K562 (cell line): ENCODE measurements at regions not wholly inside any gene's neighbourhood (a gene's known extent, or its start where the extent isn't known, plus 50 kb on each side); places are given as distances from the start of the nearest gene placed in this dataset.

Source experiments
- ATAC-seq: fragments of 200-7000 bp; cut with Tn5 transposase; 3 replicates; pipeline ENCODE4 v1.9.1; 2020; ENCODE audit warnings: moderate library complexity
- BruUV-seq: library from RNA; stranded (reverse); fragments of 400-500 nt; replicated peaks from 2 replicates; lab custom pipeline; 2021; lab: Mats Ljungman, UMichigan
- CTCF ChIA-PET: fragments of 300-600 bp; formaldehyde crosslinking; extraction: SDS; loops from one replicate; lab custom pipeline; 2021; ENCODE audit warnings: low intra/inter-chr PET ratio; lab: Yijun Ruan, JAX
- POLR2A ChIA-PET: fragments of 300-600, 350-650 bp; sonication (Branson Sonifier 250); formaldehyde crosslinking; extraction: SDS; loops from one replicate; lab custom pipeline; 2021; ENCODE audit warnings: antibody characterized with exemption, inconsistent platforms; lab: Yijun Ruan, JAX
- DNase-seq, 4 experiments: peaks; one replicate each; pipeline versions ENCODE4 v3.0.0 to v3.0.0-alpha.2; 2011 to 2018; ENCODE audit warnings: low spot score in 3 of 4, mixed read lengths in 3 of 4; ENCODE audit errors: extremely low read depth in 1 of 4
- FAIRE-seq: peaks from 2 replicates; lab custom pipeline; 2011; peaks lifted over from hg19 to GRCh38; lab: Jason Lieb, UNC
- H2AFZ ChIP-seq: 2 replicates; pipeline ENCODE4 v1.6.0; 2011; ENCODE audit warnings: low read depth, low read length, control low read depth, inconsistent platforms
- H3K27ac ChIP-seq: fragments of 200-600 bp; 3 replicates; pipeline ENCODE4 v1.8.0; 2011; ENCODE audit warnings: low read depth, mild to moderate bottlenecking, control low read depth, inconsistent platforms, low read length, moderate library complexity, mixed read lengths; ENCODE audit errors: extremely low read depth
- H3K27me3 ChIP-seq, 2 experiments: fragments of 300-600 bp in 1 of 2; 2 replicates in 1 of 2; 3 replicates in 1 of 2; pipeline versions ENCODE4 v1.6.0 to v1.8.0; 2011; ENCODE audit warnings: inconsistent platforms in 2 of 2, low read length in 2 of 2, mild to moderate bottlenecking in 1 of 2, mixed read lengths in 1 of 2, moderate library complexity in 1 of 2; ENCODE audit not compliant: control insufficient read depth in 2 of 2, insufficient read depth in 2 of 2
- H3K36me3 ChIP-seq: fragments of 300-600 bp; 3 replicates; pipeline ENCODE4 v1.8.0; 2011; ENCODE audit warnings: mild to moderate bottlenecking, low read length, inconsistent platforms; ENCODE audit not compliant: control insufficient read depth, insufficient read depth
- H3K4me1 ChIP-seq, 2 experiments: fragments of 200-600 bp in 1 of 2; replicated peaks in 1 of 2; 2 replicates in 1 of 2; 3 replicates in 1 of 2; pipeline versions ENCODE4 v1.5.1 to v1.8.0; 2011; ENCODE audit warnings: inconsistent platforms in 2 of 2, low read length in 2 of 2, mild to moderate bottlenecking in 1 of 2, mixed read lengths in 1 of 2, moderate library complexity in 1 of 2; ENCODE audit not compliant: control insufficient read depth in 2 of 2, insufficient read depth in 2 of 2
- H3K4me2 ChIP-seq: 2 replicates; pipeline ENCODE4 v1.6.1; 2011; ENCODE audit warnings: low read length, control low read depth, inconsistent platforms, mixed read lengths; ENCODE audit not compliant: insufficient read depth
- H3K4me3 ChIP-seq: fragments of 200-600 bp; sonication (generic), shearing (Covaris generic); 2 replicates; pipeline ENCODE4 v1.5.1; 2016; ENCODE audit warnings: control low read depth, inconsistent platforms
- H3K79me2 ChIP-seq: fragments of 200-600 bp; 3 replicates; pipeline ENCODE4 v1.8.0; 2011; ENCODE audit warnings: low read length, inconsistent platforms; ENCODE audit not compliant: control insufficient read depth, insufficient read depth
- H3K9ac ChIP-seq, 2 experiments: 2 replicates each; pipeline versions ENCODE4 v1.6.0 to v1.6.1; 2011; ENCODE audit warnings: low read depth in 2 of 2, low read length in 2 of 2, control low read depth in 1 of 2, inconsistent platforms in 1 of 2, mild to moderate bottlenecking in 1 of 2, mixed read lengths in 1 of 2; ENCODE audit not compliant: insufficient read depth in 1 of 2
- H3K9me1 ChIP-seq: one replicate; pipeline ENCODE4 v1.6.0; 2011; ENCODE audit warnings: inconsistent platforms, mild to moderate bottlenecking, low read length, moderate library complexity; ENCODE audit not compliant: control insufficient read depth, insufficient read depth
- H3K9me3 ChIP-seq: replicated peaks from 2 replicates; pipeline ENCODE4 v1.5.1; 2011; ENCODE audit warnings: low read depth, low read length, inconsistent platforms; ENCODE audit not compliant: control insufficient read depth, insufficient read depth
- H4K20me1 ChIP-seq: replicated peaks from 2 replicates; pipeline ENCODE4 v1.6.1; 2011; ENCODE audit warnings: low read length, inconsistent platforms, mixed read lengths; ENCODE audit not compliant: control insufficient read depth, insufficient read depth
- MYBL2 ChIP-seq, 2 experiments: fragments of 450-650 bp in 1 of 2; sonication (generic) in 1 of 2; formaldehyde crosslinking in 1 of 2; IDR thresholded peaks; 2 replicates each; pipeline versions ENCODE4 v1.6.1 to v1.8.1; 2017 to 2022; ENCODE audit warnings: borderline replicate concordance in 1 of 2, inconsistent platforms in 1 of 2, low read depth in 1 of 2, mild to moderate bottlenecking in 1 of 2, missing genetic modification reagents in 1 of 2, moderate library complexity in 1 of 2
- NFIC ChIP-seq: fragments of 450-650 bp; IDR thresholded peaks from 2 replicates; pipeline ENCODE4 v1.6.1; 2017; ENCODE audit warnings: mild to moderate bottlenecking, inconsistent platforms
- WGBS: fragments of 100-300 bp; shearing (Covaris generic); methylation state at CpG from one replicate; pipeline ENCODE4 v1.1.6; 2016; ENCODE audit warnings: low coverage, mixed read lengths; ENCODE audit not compliant: insufficient coverage; ENCODE audit errors: missing lambda C conversion rate; 5-methylcytosine and 5-hydroxymethylcytosine counted together
- in situ Hi-C: fragments of 300-500 bp; cut with MboI; formaldehyde crosslinking; loops from 4 replicates; pipeline ENCODE4 v1.15.0; 2018; ENCODE audit warnings: inconsistent platforms, mixed read lengths
- intact Hi-C: fragments of 100-400 bp; cut with micrococcal nuclease; formaldehyde crosslinking; loops from 2 replicates; pipeline ENCODE4 v1.14.2; 2022
- TF ChIP-seq, protein P1 (sequence below), 2 experiments: fragments of 450-650 bp in 1 of 2; sonication (generic) in 1 of 2; formaldehyde crosslinking in 1 of 2; IDR thresholded peaks in 1 of 2; conservative IDR thresholded peaks in 1 of 2; 2 replicates each; pipeline versions ENCODE4 v1.6.1 to v1.8.1; 2016 to 2023; ENCODE audit warnings: mild to moderate bottlenecking in 2 of 2, moderate library complexity in 2 of 2, inconsistent platforms in 1 of 2, missing genetic modification reagents in 1 of 2

DNA sequence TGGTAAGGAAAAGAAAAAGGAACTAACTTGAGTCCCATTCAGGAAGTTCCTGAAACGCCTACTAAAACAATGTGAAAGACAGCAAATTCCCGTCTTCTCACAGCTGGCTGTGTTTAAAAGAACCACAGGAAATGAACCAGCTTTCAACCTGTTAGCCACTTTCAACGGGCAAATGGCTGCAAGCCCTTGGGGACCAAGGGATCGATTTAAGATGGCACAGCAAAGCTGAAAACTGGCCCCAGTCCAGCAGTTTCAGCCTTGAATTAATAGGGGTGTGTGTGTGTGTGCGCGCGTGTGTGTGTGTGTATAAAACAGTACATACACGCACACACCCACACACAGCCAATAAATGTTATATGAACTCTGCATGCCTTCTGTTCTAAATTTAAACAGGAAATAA is 168.7 kb upstream of the TMCO5A start:
- H4K20me1 ChIP-seq, result no peaks in the 10 kb centered on the region
- H3K9ac ChIP-seq, result no peak overlapping the region
- no peak for FAIRE-seq
- H3K27me3 ChIP-seq, result no peaks in the 10 kb centered on the region
- no peak for DNase-seq
- no peak overlapping the region for H2AFZ ChIP-seq
- 6% methylated on average over 8 of the region's 8 CpGs for WGBS
- H3K4me2 ChIP-seq, result no peak overlapping the region
- H3K4me3 ChIP-seq, result no peak overlapping the region
- intact Hi-C loops, result no loop called here
- TF ChIP-seq MYBL2 (IDR thresholded peaks at IDR 0.05; ENCODE audit: low read depth) (no peak), MYBL2 (CRISPR knock-in tag; IDR thresholded peaks at IDR 0.05; ENCODE audit: borderline replicate concordance) (no peak)
- H3K79me2 ChIP-seq, result no peaks in the 10 kb centered on the region
- ChIA-PET POLR2A (no interaction called here), CTCF (no interaction called here)
- H3K36me3 ChIP-seq, result no peaks in the 10 kb centered on the region
- no peaks in the 10 kb centered on the region for H3K9me3 ChIP-seq
- H3K27ac ChIP-seq, result no peak overlapping the region
- in situ Hi-C loops, result no loop called here
- no TSS peak for BruUV-seq
- ATAC-seq, result no peak
- no peaks in the 10 kb centered on the region for H3K9me1 ChIP-seq
- H3K4me1 ChIP-seq, result no peaks in the 10 kb centered on the region

DNA sequence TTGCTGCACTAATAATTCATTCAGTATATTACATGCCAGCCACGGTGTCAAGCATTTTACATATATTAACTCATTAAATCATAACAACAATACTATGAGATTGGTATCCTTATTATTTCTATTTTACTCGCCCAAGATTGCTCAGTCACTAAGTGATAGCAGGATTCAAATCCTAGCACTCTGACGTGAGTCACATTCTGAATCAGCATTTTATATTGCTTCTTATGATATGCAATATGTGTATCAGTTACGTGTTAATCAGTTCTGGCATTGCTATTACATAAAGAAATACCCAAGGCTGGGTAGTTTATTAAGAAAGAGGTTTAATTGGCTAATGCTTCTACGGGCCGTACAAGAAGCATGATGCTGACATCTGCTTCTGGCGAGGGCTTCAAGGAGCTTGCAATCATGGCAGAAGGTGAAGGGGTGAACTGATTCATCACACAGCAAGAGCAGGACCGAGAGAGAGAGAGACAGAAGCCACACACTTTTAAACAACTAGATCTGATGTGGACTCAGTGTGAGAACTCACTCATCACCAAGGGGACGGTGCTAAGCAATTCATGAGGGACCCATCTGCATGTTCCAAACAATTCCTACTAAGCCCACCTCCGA is 166.5 kb upstream of the TMCO5A start:
- no peak overlapping the region for H3K9ac ChIP-seq
- FAIRE-seq (no peak), ATAC-seq (no peak)
- no peaks in the 10 kb centered on the region for H3K4me1 ChIP-seq
- H3K4me3 ChIP-seq, result no peak overlapping the region
- POLR2A ChIA-PET, result no interaction called here
- no peaks in the 10 kb centered on the region for H3K36me3 ChIP-seq
- no peak overlapping the region for H2AFZ ChIP-seq
- no peaks in the 10 kb centered on the region for H4K20me1 ChIP-seq
- TF ChIP-seq, protein P1, sequence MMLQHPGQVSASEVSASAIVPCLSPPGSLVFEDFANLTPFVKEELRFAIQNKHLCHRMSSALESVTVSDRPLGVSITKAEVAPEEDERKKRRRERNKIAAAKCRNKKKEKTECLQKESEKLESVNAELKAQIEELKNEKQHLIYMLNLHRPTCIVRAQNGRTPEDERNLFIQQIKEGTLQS (IDR thresholded peaks at IDR 0.05), result no peak
- TF ChIP-seq, protein P1 (CRISPR knock-in tag; conservative IDR thresholded peaks at IDR 0.05), result no peak
- no peak for TF ChIP-seq NFIC
- TF ChIP-seq, all 486 proteins: peak for 0
- no peaks in the 10 kb centered on the region for H3K27me3 ChIP-seq
- CTCF ChIA-PET, result no interaction called here
- no peaks in the 10 kb centered on the region for H3K9me1 ChIP-seq
- WGBS, result 0% methylated on average over 10 of the region's 10 CpGs
- BruUV-seq, result no TSS peak
- intact Hi-C loops (no loop called here), in situ Hi-C loops (no loop called here)
- H3K9me3 ChIP-seq, result no peaks in the 10 kb centered on the region
- no peaks in the 10 kb centered on the region for H3K79me2 ChIP-seq
- no peak overlapping the region for H3K4me2 ChIP-seq
- DNase-seq, result no peak
- H3K27ac ChIP-seq, result no peak overlapping the region
